DND-41 (cell line): ENCODE measurements at regions not wholly inside any gene's neighbourhood (a gene's known extent, or its start where the extent isn't known, plus 50 kb on each side); places are given as distances from the start of the nearest gene placed in this dataset.

ENCODE experiments used
- EZH2 ChIP-seq: IDR thresholded peaks from 3 replicates; pipeline ENCODE4 v1.6.1; 2012; ENCODE audit warnings: borderline replicate concordance, low read depth, mild to moderate bottlenecking, moderate library complexity, low read length, inconsistent platforms; ENCODE audit not compliant: severe bottlenecking
- TF ChIP-seq, protein P1 (sequence below): IDR thresholded peaks from 2 replicates; pipeline ENCODE4 v1.5.1; 2012; ENCODE audit warnings: borderline replicate concordance, low read length, moderate library complexity, mild to moderate bottlenecking; ENCODE audit not compliant: poor library complexity, severe bottlenecking; ENCODE audit errors: extremely low read depth

DNA sequence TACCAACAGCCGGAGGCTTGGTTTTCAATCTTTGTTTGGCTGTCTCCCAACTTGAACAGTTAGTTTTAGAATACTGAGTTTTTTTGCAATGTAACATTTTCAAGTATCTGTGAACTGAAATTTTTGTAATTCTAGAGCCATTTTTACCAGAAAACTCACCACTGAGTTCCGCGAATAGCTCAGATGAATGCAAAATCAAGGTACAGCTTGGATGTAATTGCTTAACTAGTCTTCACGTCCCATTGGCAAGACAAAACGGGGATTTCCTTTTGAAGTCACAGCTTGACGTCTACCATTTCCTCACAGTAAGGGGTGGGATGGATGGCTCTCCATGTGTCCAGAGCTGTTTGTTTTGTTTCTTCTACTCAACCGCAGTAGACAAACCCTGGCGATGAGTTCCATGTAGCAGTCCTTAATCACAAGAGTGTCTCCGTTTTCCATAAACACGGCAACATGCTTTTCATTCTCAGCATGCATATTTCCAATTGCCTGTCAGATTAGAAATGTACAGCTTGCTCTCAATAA, 55.8 kb upstream of the FGFR2 start:
- TF ChIP-seq, protein P1, sequence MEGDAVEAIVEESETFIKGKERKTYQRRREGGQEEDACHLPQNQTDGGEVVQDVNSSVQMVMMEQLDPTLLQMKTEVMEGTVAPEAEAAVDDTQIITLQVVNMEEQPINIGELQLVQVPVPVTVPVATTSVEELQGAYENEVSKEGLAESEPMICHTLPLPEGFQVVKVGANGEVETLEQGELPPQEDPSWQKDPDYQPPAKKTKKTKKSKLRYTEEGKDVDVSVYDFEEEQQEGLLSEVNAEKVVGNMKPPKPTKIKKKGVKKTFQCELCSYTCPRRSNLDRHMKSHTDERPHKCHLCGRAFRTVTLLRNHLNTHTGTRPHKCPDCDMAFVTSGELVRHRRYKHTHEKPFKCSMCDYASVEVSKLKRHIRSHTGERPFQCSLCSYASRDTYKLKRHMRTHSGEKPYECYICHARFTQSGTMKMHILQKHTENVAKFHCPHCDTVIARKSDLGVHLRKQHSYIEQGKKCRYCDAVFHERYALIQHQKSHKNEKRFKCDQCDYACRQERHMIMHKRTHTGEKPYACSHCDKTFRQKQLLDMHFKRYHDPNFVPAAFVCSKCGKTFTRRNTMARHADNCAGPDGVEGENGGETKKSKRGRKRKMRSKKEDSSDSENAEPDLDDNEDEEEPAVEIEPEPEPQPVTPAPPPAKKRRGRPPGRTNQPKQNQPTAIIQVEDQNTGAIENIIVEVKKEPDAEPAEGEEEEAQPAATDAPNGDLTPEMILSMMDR, result no peak
- TF ChIP-seq EZH2, result no peak
